ENCODE measurements at regions not wholly inside any gene's neighbourhood (a gene's known extent, or its start where the extent isn't known, plus 50 kb on each side); places are given as distances from the start of the nearest gene placed in this dataset.

DNA sequence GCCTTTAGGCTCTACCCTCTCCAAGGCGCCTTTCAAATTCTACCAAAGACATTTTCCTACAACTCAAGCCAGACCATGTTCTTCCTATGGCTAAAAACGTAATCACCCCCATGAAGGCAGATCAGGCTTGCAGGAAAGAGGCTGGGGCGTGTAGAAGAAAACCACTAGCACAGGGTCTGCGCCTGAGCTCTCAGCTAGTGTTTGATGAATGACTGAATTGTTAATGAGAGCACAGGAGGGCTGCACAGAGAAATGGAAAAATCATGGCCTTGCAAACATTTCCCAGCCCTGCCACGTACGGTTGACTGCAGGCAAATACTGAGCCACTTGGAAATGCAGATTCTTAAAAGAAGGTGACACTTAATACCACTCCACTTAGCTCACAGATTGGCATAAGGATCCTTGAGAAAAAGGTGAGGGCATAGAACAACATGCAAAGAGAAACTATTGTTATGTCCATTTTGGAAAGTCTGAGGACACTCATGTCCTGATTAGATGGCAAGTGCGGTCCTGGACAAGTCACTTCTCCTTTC, 148.6 kb downstream of the NXPE2 start:
- Histone ChIP-seq H3K9me3 (ENCODE audit: low read depth, low read length) (no peaks in the 10 kb centered on the region), H3K4me3 (no peak overlapping the region), H3K27ac (no peak overlapping the region), H3K9ac (ENCODE audit: insufficient read length) (no peak overlapping the region), H3K36me3 (ENCODE audit: insufficient read depth, low read length) (no peaks in the 10 kb centered on the region)
- TF ChIP-seq POLR2AphosphoS5 (IDR thresholded peaks at IDR 0.05; ENCODE audit: borderline replicate concordance, low read depth, low read length) = no peak
- TF ChIP-seq EZH2 (IDR thresholded peaks at IDR 0.05) = no peak
- TF ChIP-seq FOXP2 (optimal IDR thresholded peaks at IDR 0.05; ENCODE audit: control extremely low read depth, extremely low read length, insufficient read depth) = no peak
- no peak for DNase-seq (ENCODE audit: low read depth, low spot score)

DNA sequence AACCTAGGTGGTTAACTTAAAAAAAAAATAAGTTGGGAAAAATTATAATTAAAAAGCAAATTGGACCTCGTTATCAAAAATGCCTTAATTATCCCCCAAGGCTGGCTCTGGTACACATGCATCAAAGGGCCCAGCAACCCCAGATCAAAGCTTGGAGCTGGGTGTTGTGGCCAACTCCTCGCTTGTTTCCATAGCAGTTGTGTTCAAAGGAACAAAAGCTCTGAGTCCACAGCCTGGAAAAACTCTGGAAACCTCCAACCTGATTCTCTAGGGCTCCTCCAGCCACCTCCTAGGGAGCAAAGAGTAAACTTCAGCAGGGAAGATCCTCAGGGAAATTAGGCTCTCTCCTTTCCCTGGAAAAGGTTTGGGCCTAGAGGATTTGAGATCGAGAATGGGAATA, 149.4 kb downstream of the NXPE2 start:
- no peaks in the 10 kb centered on the region for H3K36me3 ChIP-seq (ENCODE audit: insufficient read depth, low read length)
- H3K27ac ChIP-seq = no peak overlapping the region
- no peak for TF ChIP-seq FOXP2 (optimal IDR thresholded peaks at IDR 0.05; ENCODE audit: control extremely low read depth, extremely low read length, insufficient read depth)
- no peak for TF ChIP-seq EZH2 (IDR thresholded peaks at IDR 0.05)
- TF ChIP-seq POLR2AphosphoS5 (IDR thresholded peaks at IDR 0.05; ENCODE audit: borderline replicate concordance, low read depth, low read length) = no peak

DNA sequence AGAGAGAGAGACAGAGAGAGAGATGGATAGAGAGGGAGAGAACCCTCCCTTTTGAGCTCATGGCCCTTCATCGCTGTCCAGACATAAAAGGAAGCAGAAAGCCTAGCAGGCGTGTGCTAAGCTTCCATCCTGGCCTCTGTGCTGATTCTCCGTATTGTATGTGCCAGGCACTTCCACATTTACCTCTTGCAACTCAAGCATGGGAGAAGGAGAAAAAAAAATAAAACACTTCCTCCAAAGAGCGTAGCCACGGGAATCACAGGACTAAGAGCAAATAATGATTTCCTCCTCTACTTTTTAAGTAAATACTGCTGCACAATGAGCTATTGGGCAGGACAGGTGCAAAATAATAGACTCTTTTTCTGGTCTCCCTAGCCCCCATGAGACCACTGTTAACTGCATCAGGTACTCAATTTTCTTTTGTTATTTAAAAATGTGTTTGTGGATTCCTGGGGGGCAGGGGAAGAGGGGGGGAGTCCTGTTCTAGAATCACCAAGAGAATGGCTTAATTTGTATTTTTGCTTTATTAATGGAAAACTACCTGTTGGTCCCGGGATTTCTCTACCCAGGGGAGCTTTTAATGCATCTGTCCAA, 154.3 kb downstream of the NXPE2 start:
- Histone ChIP-seq H3K27ac (no peak overlapping the region), H3K9ac (ENCODE audit: insufficient read length) (no peak overlapping the region), H3K4me3 (no peak overlapping the region), H3K36me3 (ENCODE audit: insufficient read depth, low read length) (no peaks in the 10 kb centered on the region), H3K9me3 (ENCODE audit: low read depth, low read length) (no peaks in the 10 kb centered on the region)
- no peak for DNase-seq (ENCODE audit: low read depth, low spot score)
- TF ChIP-seq FOXP2 (optimal IDR thresholded peaks at IDR 0.05; ENCODE audit: control extremely low read depth, extremely low read length, insufficient read depth) = no peak
- no peak for TF ChIP-seq POLR2AphosphoS5 (IDR thresholded peaks at IDR 0.05; ENCODE audit: borderline replicate concordance, low read depth, low read length)
- no peak for TF ChIP-seq EZH2 (IDR thresholded peaks at IDR 0.05)

More for the DNA sequence above, 149.4 kb downstream of the NXPE2 start:
- no peak for DNase-seq (ENCODE audit: low read depth, low spot score)
- H3K4me3 ChIP-seq = no peak overlapping the region
- no peak overlapping the region for H3K9ac ChIP-seq (ENCODE audit: insufficient read length)
- H3K9me3 ChIP-seq (ENCODE audit: low read depth, low read length) = no peaks in the 10 kb centered on the region

DNA sequence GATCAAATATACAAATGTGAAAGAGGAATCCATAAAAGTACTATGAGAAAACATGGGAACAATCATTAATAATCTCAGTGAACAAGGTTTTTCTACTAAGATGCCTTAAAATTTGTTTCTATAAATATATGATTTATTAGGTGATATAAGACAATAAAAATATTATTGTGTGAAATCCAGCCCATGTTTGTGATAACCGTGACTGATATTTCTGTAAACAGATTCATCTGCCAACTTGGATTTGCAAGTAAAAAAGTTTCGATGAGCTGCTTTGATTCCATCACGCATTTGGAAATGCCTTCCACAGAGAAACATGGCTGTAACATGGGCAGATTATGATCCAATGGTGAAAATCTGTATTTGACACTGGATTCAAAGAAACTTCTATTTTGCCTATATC, 157.8 kb downstream of the NXPE2 start:
- no peak overlapping the region for H3K4me3 ChIP-seq
- TF ChIP-seq FOXP2 (optimal IDR thresholded peaks at IDR 0.05; ENCODE audit: control extremely low read depth, extremely low read length, insufficient read depth) (no peak), POLR2AphosphoS5 (IDR thresholded peaks at IDR 0.05; ENCODE audit: borderline replicate concordance, low read depth, low read length) (no peak), EZH2 (IDR thresholded peaks at IDR 0.05) (no peak)

DNA sequence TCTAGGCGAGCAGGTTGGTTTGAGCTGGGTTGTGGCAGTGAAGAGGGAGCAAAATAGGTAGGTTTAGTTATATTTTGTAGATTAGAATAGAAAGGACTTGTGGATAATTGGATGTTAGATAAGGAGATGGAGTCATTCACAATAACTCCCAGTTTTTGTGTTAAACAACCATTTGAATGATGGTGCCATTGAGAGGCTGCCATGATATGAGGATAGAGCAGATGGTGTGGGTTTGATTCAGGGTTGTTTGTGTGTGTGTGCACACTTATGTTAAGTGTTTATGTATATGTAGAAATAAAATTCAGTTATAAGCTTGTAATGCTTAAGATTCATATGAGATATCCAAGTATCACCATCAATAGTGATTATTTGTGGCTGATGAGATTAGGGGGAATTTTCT, 166.6 kb downstream of the NXPE2 start:
- no peak overlapping the region for H3K9ac ChIP-seq (ENCODE audit: insufficient read length)
- no peaks in the 10 kb centered on the region for H3K9me3 ChIP-seq (ENCODE audit: low read depth, low read length)
- no peaks in the 10 kb centered on the region for H3K36me3 ChIP-seq (ENCODE audit: insufficient read depth, low read length)
- DNase-seq (ENCODE audit: low read depth, low spot score) = no peak
- TF ChIP-seq FOXP2 (optimal IDR thresholded peaks at IDR 0.05; ENCODE audit: control extremely low read depth, extremely low read length, insufficient read depth) (no peak), EZH2 (IDR thresholded peaks at IDR 0.05) (no peak), POLR2AphosphoS5 (IDR thresholded peaks at IDR 0.05; ENCODE audit: borderline replicate concordance, low read depth, low read length) (no peak)
- H3K27ac ChIP-seq = no peak overlapping the region
- no peak overlapping the region for H3K4me3 ChIP-seq

More for the DNA sequence above, 157.8 kb downstream of the NXPE2 start:
- Histone ChIP-seq H3K36me3 (ENCODE audit: insufficient read depth, low read length) (no peaks in the 10 kb centered on the region), H3K27ac (no peak overlapping the region), H3K9ac (ENCODE audit: insufficient read length) (no peak overlapping the region), H3K9me3 (ENCODE audit: low read depth, low read length) (no peaks in the 10 kb centered on the region)
- no peak for DNase-seq (ENCODE audit: low read depth, low spot score)

DNA sequence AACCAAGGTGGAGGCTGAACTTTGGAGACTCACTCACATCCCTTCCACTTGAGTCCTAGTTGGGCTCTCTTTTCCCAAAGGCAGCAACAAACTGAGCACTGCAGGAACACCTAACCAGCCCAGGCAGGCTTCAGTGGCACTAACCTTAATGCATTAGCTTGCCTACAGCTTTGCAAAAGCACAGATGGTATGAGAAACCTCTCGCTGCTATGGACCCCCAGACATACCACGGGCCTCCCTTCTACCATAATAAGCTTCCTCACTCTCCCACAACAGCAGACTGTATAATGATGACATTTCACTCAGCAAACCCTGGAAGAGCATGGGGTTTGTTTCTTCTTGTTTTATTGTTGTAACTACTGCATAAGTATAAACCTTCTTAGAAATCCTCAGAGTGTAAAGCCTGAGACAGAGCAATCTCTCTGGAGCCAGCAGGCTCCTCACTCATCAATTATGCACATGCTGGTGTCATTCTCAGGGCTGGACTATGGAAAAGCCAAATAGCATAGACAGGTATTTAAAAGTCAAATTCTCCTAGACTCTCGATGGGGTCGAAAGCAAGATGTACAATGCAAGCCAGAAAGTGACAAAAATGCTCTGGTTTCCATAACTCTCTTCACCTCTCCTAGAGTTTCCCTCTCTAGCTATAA, 167.6 kb downstream of the NXPE2 start:
- no peak overlapping the region for H3K9ac ChIP-seq (ENCODE audit: insufficient read length)
- no peak overlapping the region for H3K4me3 ChIP-seq
- no peak for TF ChIP-seq EZH2 (IDR thresholded peaks at IDR 0.05)
- TF ChIP-seq POLR2AphosphoS5 (IDR thresholded peaks at IDR 0.05; ENCODE audit: borderline replicate concordance, low read depth, low read length) = no peak
- TF ChIP-seq FOXP2 (optimal IDR thresholded peaks at IDR 0.05; ENCODE audit: control extremely low read depth, extremely low read length, insufficient read depth) = no peak
- no peaks in the 10 kb centered on the region for H3K36me3 ChIP-seq (ENCODE audit: insufficient read depth, low read length)
- no peak overlapping the region for H3K27ac ChIP-seq
- DNase-seq (ENCODE audit: low read depth, low spot score) = no peak
- no peaks in the 10 kb centered on the region for H3K9me3 ChIP-seq (ENCODE audit: low read depth, low read length)

DNA sequence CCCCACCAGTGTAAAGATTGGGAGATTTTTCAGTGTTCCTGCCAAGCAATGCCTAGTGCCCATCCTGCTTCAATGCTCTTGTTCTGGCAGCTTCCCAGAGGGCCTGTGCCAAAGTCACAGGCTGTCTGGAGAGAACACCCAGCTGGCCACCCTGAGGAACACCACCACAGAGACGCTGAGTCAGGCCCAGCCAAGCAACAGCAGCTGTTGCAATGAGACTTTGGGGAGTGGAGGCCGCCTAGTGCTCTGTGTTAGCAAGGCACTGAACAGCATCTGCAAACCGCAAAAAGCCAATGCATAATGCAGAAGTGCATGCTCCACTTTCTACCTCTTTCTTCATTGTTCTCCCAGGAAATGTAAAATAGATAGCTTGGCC, 168.1 kb downstream of the NXPE2 start:
- Histone ChIP-seq H3K27ac (no peak overlapping the region), H3K9ac (ENCODE audit: insufficient read length) (no peak overlapping the region), H3K9me3 (ENCODE audit: low read depth, low read length) (no peaks in the 10 kb centered on the region), H3K4me3 (no peak overlapping the region), H3K36me3 (ENCODE audit: insufficient read depth, low read length) (no peaks in the 10 kb centered on the region)
- TF ChIP-seq FOXP2 (optimal IDR thresholded peaks at IDR 0.05; ENCODE audit: control extremely low read depth, extremely low read length, insufficient read depth) (no peak), EZH2 (IDR thresholded peaks at IDR 0.05) (no peak), POLR2AphosphoS5 (IDR thresholded peaks at IDR 0.05; ENCODE audit: borderline replicate concordance, low read depth, low read length) (no peak)
- no peak for DNase-seq (ENCODE audit: low read depth, low spot score)

DNA sequence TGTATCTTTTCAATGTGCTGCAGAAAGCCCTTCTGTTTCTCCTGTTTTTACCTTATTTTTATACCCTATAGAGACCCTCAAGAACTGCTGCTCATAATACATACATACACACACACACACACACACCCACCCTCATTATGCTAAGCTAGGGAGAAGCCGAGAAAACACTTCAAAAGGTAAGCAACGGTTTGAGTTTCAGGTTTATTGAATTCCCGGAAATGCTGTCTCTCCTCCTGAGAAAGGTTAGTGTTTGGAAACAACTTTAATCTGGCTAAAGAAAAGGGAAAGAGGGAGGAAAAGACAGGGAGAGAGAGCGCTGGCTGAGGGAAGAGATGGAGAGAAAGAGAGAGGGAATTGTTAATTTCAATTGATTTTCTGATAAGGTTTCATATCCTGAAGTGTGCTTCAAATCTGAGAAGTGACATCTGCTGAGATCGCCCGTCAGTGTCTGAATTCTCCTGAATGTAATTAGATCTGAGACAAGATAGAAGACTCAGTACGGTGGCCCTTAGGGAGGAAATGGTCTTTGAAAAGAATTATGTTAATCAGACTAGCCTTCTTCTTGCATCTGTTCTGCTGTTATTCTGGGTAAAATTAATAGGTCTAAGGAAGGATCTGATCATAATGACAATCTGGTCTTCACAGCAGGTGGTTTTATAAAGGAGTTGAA, 169.1 kb downstream of the NXPE2 start:
- TF ChIP-seq FOXP2 (optimal IDR thresholded peaks at IDR 0.05; ENCODE audit: control extremely low read depth, extremely low read length, insufficient read depth) = no peak
- no peak for TF ChIP-seq EZH2 (IDR thresholded peaks at IDR 0.05)
- no peak for TF ChIP-seq POLR2AphosphoS5 (IDR thresholded peaks at IDR 0.05; ENCODE audit: borderline replicate concordance, low read depth, low read length)
- Histone ChIP-seq H3K4me3 (no peak overlapping the region), H3K9me3 (ENCODE audit: low read depth, low read length) (no peaks in the 10 kb centered on the region), H3K36me3 (ENCODE audit: insufficient read depth, low read length) (no peaks in the 10 kb centered on the region), H3K9ac (ENCODE audit: insufficient read length) (no peak overlapping the region), H3K27ac (no peak overlapping the region)
- no peak for DNase-seq (ENCODE audit: low read depth, low spot score)
